GM19467 (cell line): ENCODE measurements at regions not wholly inside any gene's neighbourhood (a gene's known extent, or its start where the extent isn't known, plus 50 kb on each side); places are given as distances from the start of the nearest gene placed in this dataset.

Experiments
- ATAC-seq: cut with Tn5 transposase; IDR thresholded peaks from one replicate; pipeline ENCODE4 v1.9.1; 2021; ENCODE audit warnings: mild to moderate bottlenecking, moderate library complexity; ENCODE audit not compliant: unreplicated experiment

GRCh38 chr5:86970361-86970760 is 297.3 kb upstream of the RASA1 start:
- no peak for ATAC-seq

- no peak for ATAC-seq
These were observed 296.6 kb upstream of the RASA1 start for GRCh38 chr5:86971034-86971571.

GRCh38 chr5:86974955-86975354 is 292.7 kb upstream of the RASA1 start:
- ATAC-seq, result no peak

- no peak for ATAC-seq
These were observed 290.5 kb upstream of the RASA1 start for GRCh38 chr5:86977190-86977589.

- ATAC-seq, result no peak
These were observed 289.9 kb upstream of the RASA1 start for GRCh38 chr5:86977808-86978207.

- ATAC-seq, result no peak
These were observed 287.8 kb upstream of the RASA1 start for GRCh38 chr5:86979811-86980411.

- no peak for ATAC-seq
These were observed 285.8 kb upstream of the RASA1 start for GRCh38 chr5:86981898-86982297.

GRCh38 chr5:86983208-86983607 is 284.5 kb upstream of the RASA1 start:
- no peak for ATAC-seq

GRCh38 chr5:86986837-86987236 is 280.8 kb upstream of the RASA1 start:
- ATAC-seq, result no peak

GRCh38 chr5:86997516-86997915 is 270.2 kb upstream of the RASA1 start:
- no peak for ATAC-seq

- no peak for ATAC-seq
These were observed 267.7 kb upstream of the RASA1 start for GRCh38 chr5:86999951-87000350.

GRCh38 chr5:87002485-87002884 is 265.2 kb upstream of the RASA1 start:
- no peak for ATAC-seq

- ATAC-seq, result no peak
These were observed 263.6 kb upstream of the RASA1 start for GRCh38 chr5:87004101-87004500.

GRCh38 chr5:87007737-87008136 is 259.9 kb upstream of the RASA1 start:
- ATAC-seq, result no peak

GRCh38 chr5:87008751-87009560 is 258.7 kb upstream of the RASA1 start:
- no peak for ATAC-seq

- ATAC-seq, result no peak
These were observed 256.9 kb upstream of the RASA1 start for GRCh38 chr5:87010736-87011135.

GRCh38 chr5:87015901-87016300 is 251.8 kb upstream of the RASA1 start:
- no peak for ATAC-seq

- ATAC-seq, result peak; percentile 85
These were observed 247.4 kb upstream of the RASA1 start for GRCh38 chr5:87020099-87020934.

GRCh38 chr5:87022415-87022814 is 245.3 kb upstream of the RASA1 start:
- no peak for ATAC-seq

- no peak for ATAC-seq
These were observed 240.1 kb upstream of the RASA1 start for GRCh38 chr5:87027570-87027969.

- no peak for ATAC-seq
These were observed 237.7 kb upstream of the RASA1 start for GRCh38 chr5:87029951-87030350.
